DOHH2 (cell line): ENCODE measurements at regions not wholly inside any gene's neighbourhood (a gene's known extent, or its start where the extent isn't known, plus 50 kb on each side); places are given as distances from the start of the nearest gene placed in this dataset.

Experiments
- CTCF ChIP-seq: fragments of 200-600 bp; sonication (generic); IDR thresholded peaks from one replicate; pipeline ENCODE4 v1.5.1; 2014; ENCODE audit warnings: antibody characterized with exemption, mild to moderate bottlenecking, low read depth, low read length; ENCODE audit not compliant: poor library complexity, severe bottlenecking
- EZH2phosphoT487 ChIP-seq: fragments of 200-600 bp; sonication (generic); IDR thresholded peaks from 2 replicates; pipeline ENCODE4 v1.6.1; 2017; ENCODE audit warnings: borderline replicate concordance, mild to moderate bottlenecking, antibody characterized with exemption, low read length, moderate library complexity, mixed read lengths

DNA sequence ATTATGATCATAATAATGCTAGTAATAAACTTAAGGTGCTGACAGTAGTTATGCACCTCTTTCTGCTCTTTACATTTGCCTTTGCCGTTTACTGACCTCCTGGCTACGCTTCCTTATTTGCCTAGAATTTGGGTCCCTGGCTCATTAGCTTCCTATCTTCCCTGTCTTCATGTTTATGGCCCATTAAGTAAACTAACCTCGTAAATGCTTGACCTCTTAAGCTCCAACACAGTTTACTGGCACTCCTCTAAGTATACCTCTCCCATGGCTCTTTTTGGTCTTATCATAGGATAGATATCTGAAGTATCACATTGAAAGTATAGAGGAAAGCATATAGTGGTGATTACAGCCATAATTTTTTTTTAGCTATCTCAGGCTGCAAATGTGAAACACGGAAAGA lies 657.3 kb upstream of the SLC39A10 start:
- TF ChIP-seq EZH2phosphoT487 (no peak), CTCF (no peak)
